ENCODE measurements at regions not wholly inside any gene's neighbourhood (a gene's known extent, or its start where the extent isn't known, plus 50 kb on each side); places are given as distances from the start of the nearest gene placed in this dataset.

- no peaks in the 10 kb centered on the region for H3K9me3 ChIP-seq (ENCODE audit: control insufficient read depth in 5 of 5, low read length in 5 of 5)
- H3K4me1 ChIP-seq (ENCODE audit: control insufficient read depth in 5 of 5, insufficient read depth in 5 of 5, low read length in 5 of 5): peaks cover 11 to 55% (median 39%) of the 10 kb centered on the region in 5 donors
- H3K9ac ChIP-seq (ENCODE audit: low read length in 5 of 5): no peak overlapping the region
- no peaks in the 10 kb centered on the region for H3K36me3 ChIP-seq (ENCODE audit: control insufficient read depth in 5 of 5, insufficient read depth in 5 of 5, low read length in 5 of 5)
- no peaks in the 10 kb centered on the region for H3K27me3 ChIP-seq (ENCODE audit: control insufficient read depth in 5 of 5, insufficient read depth in 4 of 5, low read length in 5 of 5)
- H3K27ac ChIP-seq (ENCODE audit: low read depth, low read length): no peak overlapping the region
- H3K4me3 ChIP-seq (ENCODE audit: low read depth in 1 of 5, low read length in 5 of 5): no peak overlapping the region
These were observed 179.2 kb upstream of the MCHR2 start for GRCh38 chr6:100173211-100173610.

- Histone ChIP-seq H3K4me1 (ENCODE audit: control insufficient read depth in 5 of 5, insufficient read depth in 5 of 5, low read length in 5 of 5) (peaks cover 6 to 46% (median 31%) of the 10 kb centered on the region in 5 donors), H3K27ac (ENCODE audit: low read depth, low read length) (no peak overlapping the region), H3K9ac (ENCODE audit: low read length in 5 of 5) (no peak overlapping the region), H3K36me3 (ENCODE audit: control insufficient read depth in 5 of 5, insufficient read depth in 5 of 5, low read length in 5 of 5) (no peaks in the 10 kb centered on the region), H3K27me3 (ENCODE audit: control insufficient read depth in 5 of 5, insufficient read depth in 4 of 5, low read length in 5 of 5) (no peaks in the 10 kb centered on the region), H3K9me3 (ENCODE audit: control insufficient read depth in 5 of 5, low read length in 5 of 5) (no peaks in the 10 kb centered on the region), H3K4me3 (ENCODE audit: low read depth in 1 of 5, low read length in 5 of 5) (no peak overlapping the region)
These were observed 178.3 kb upstream of the MCHR2 start for GRCh38 chr6:100172322-100172713.

GRCh38 chr6:100171533-100172321 lies 177.7 kb upstream of the MCHR2 start:
- Histone ChIP-seq H3K9ac (ENCODE audit: low read length in 5 of 5) (no peak overlapping the region), H3K27me3 (ENCODE audit: control insufficient read depth in 5 of 5, insufficient read depth in 4 of 5, low read length in 5 of 5) (no peaks in the 10 kb centered on the region), H3K36me3 (ENCODE audit: control insufficient read depth in 5 of 5, insufficient read depth in 5 of 5, low read length in 5 of 5) (no peaks in the 10 kb centered on the region), H3K9me3 (ENCODE audit: control insufficient read depth in 5 of 5, low read length in 5 of 5) (no peaks in the 10 kb centered on the region), H3K4me1 (ENCODE audit: control insufficient read depth in 5 of 5, insufficient read depth in 5 of 5, low read length in 5 of 5) (peaks cover 6 to 40% (median 27%) of the 10 kb centered on the region in 5 donors), H3K4me3 (ENCODE audit: low read depth in 1 of 5, low read length in 5 of 5) (no peak overlapping the region), H3K27ac (ENCODE audit: low read depth, low read length) (no peak overlapping the region)

GRCh38 chr6:100168148-100168547 lies 174.1 kb upstream of the MCHR2 start:
- no peaks in the 10 kb centered on the region for H3K9me3 ChIP-seq (ENCODE audit: control insufficient read depth in 5 of 5, low read length in 5 of 5)
- no peaks in the 10 kb centered on the region for H3K36me3 ChIP-seq (ENCODE audit: control insufficient read depth in 5 of 5, insufficient read depth in 5 of 5, low read length in 5 of 5)
- no peaks in the 10 kb centered on the region for H3K27me3 ChIP-seq (ENCODE audit: control insufficient read depth in 5 of 5, insufficient read depth in 4 of 5, low read length in 5 of 5)
- no peak overlapping the region for H3K4me3 ChIP-seq (ENCODE audit: low read depth in 1 of 5, low read length in 5 of 5)
- H3K27ac ChIP-seq (ENCODE audit: low read depth, low read length): no peak overlapping the region
- H3K4me1 ChIP-seq (ENCODE audit: control insufficient read depth in 5 of 5, insufficient read depth in 5 of 5, low read length in 5 of 5): peaks cover 0 to 9% (median 0%) of the 10 kb centered on the region in 5 donors
- no peak overlapping the region for H3K9ac ChIP-seq (ENCODE audit: low read length in 5 of 5)

GRCh38 chr6:100167585-100167984 lies 173.6 kb upstream of the MCHR2 start:
- Histone ChIP-seq H3K4me3 (ENCODE audit: low read depth in 1 of 5, low read length in 5 of 5) (no peak overlapping the region), H3K4me1 (ENCODE audit: control insufficient read depth in 5 of 5, insufficient read depth in 5 of 5, low read length in 5 of 5) (peaks cover 0 to 4% (median 0%) of the 10 kb centered on the region in 5 donors), H3K9ac (ENCODE audit: low read length in 5 of 5) (no peak overlapping the region), H3K36me3 (ENCODE audit: control insufficient read depth in 5 of 5, insufficient read depth in 5 of 5, low read length in 5 of 5) (no peaks in the 10 kb centered on the region), H3K27me3 (ENCODE audit: control insufficient read depth in 5 of 5, insufficient read depth in 4 of 5, low read length in 5 of 5) (peaks cover 0 to 2% (median 0%) of the 10 kb centered on the region in 5 donors), H3K9me3 (ENCODE audit: control insufficient read depth in 5 of 5, low read length in 5 of 5) (no peaks in the 10 kb centered on the region), H3K27ac (ENCODE audit: low read depth, low read length) (no peak overlapping the region)

- no peaks in the 10 kb centered on the region for H3K9me3 ChIP-seq (ENCODE audit: control insufficient read depth in 5 of 5, low read length in 5 of 5)
- no peak overlapping the region for H3K9ac ChIP-seq (ENCODE audit: low read length in 5 of 5)
- H3K36me3 ChIP-seq (ENCODE audit: control insufficient read depth in 5 of 5, insufficient read depth in 5 of 5, low read length in 5 of 5): no peaks in the 10 kb centered on the region
- no peak overlapping the region for H3K27ac ChIP-seq (ENCODE audit: low read depth, low read length)
- no peak overlapping the region for H3K4me3 ChIP-seq (ENCODE audit: low read depth in 1 of 5, low read length in 5 of 5)
- peaks cover 0 to 2% (median 0%) of the 10 kb centered on the region in 5 donors for H3K27me3 ChIP-seq (ENCODE audit: control insufficient read depth in 5 of 5, insufficient read depth in 4 of 5, low read length in 5 of 5)
- H3K4me1 ChIP-seq (ENCODE audit: control insufficient read depth in 5 of 5, insufficient read depth in 5 of 5, low read length in 5 of 5): no peaks in the 10 kb centered on the region
These were observed 172.9 kb upstream of the MCHR2 start for GRCh38 chr6:100166956-100167355.

GRCh38 chr6:100165442-100165841 lies 171.4 kb upstream of the MCHR2 start:
- no peak overlapping the region for H3K27ac ChIP-seq (ENCODE audit: low read depth, low read length)
- H3K4me1 ChIP-seq (ENCODE audit: control insufficient read depth in 5 of 5, insufficient read depth in 5 of 5, low read length in 5 of 5): no peaks in the 10 kb centered on the region
- H3K9ac ChIP-seq (ENCODE audit: low read length in 5 of 5): no peak overlapping the region
- H3K9me3 ChIP-seq (ENCODE audit: control insufficient read depth in 5 of 5, low read length in 5 of 5): no peaks in the 10 kb centered on the region
- H3K27me3 ChIP-seq (ENCODE audit: control insufficient read depth in 5 of 5, insufficient read depth in 4 of 5, low read length in 5 of 5): peaks cover 0 to 2% (median 0%) of the 10 kb centered on the region in 5 donors
- H3K36me3 ChIP-seq (ENCODE audit: control insufficient read depth in 5 of 5, insufficient read depth in 5 of 5, low read length in 5 of 5): no peaks in the 10 kb centered on the region
- H3K4me3 ChIP-seq (ENCODE audit: low read depth in 1 of 5, low read length in 5 of 5): no peak overlapping the region

- Histone ChIP-seq H3K9me3 (ENCODE audit: control insufficient read depth in 5 of 5, low read length in 5 of 5) (no peaks in the 10 kb centered on the region), H3K4me1 (ENCODE audit: control insufficient read depth in 5 of 5, insufficient read depth in 5 of 5, low read length in 5 of 5) (no peaks in the 10 kb centered on the region), H3K36me3 (ENCODE audit: control insufficient read depth in 5 of 5, insufficient read depth in 5 of 5, low read length in 5 of 5) (no peaks in the 10 kb centered on the region), H3K9ac (ENCODE audit: low read length in 5 of 5) (no peak overlapping the region), H3K4me3 (ENCODE audit: low read depth in 1 of 5, low read length in 5 of 5) (no peak overlapping the region), H3K27me3 (ENCODE audit: control insufficient read depth in 5 of 5, insufficient read depth in 4 of 5, low read length in 5 of 5) (peaks cover 0 to 2% (median 0%) of the 10 kb centered on the region in 5 donors), H3K27ac (ENCODE audit: low read depth, low read length) (no peak overlapping the region)
These were observed 169.0 kb upstream of the MCHR2 start for GRCh38 chr6:100163035-100163434.

- no peaks in the 10 kb centered on the region for H3K9me3 ChIP-seq (ENCODE audit: control insufficient read depth in 5 of 5, low read length in 5 of 5)
These were observed 167.9 kb upstream of the MCHR2 start for GRCh38 chr6:100161782-100162365.

GRCh38 chr6:100160930-100161329 lies 166.9 kb upstream of the MCHR2 start:
- H3K9ac ChIP-seq (ENCODE audit: low read length in 5 of 5): no peak overlapping the region
- peaks cover 0 to 2% (median 0%) of the 10 kb centered on the region in 5 donors for H3K27me3 ChIP-seq (ENCODE audit: control insufficient read depth in 5 of 5, insufficient read depth in 4 of 5, low read length in 5 of 5)
- no peaks in the 10 kb centered on the region for H3K4me1 ChIP-seq (ENCODE audit: control insufficient read depth in 5 of 5, insufficient read depth in 5 of 5, low read length in 5 of 5)
- H3K27ac ChIP-seq (ENCODE audit: low read depth, low read length): no peak overlapping the region
- no peaks in the 10 kb centered on the region for H3K9me3 ChIP-seq (ENCODE audit: control insufficient read depth in 5 of 5, low read length in 5 of 5)
- no peaks in the 10 kb centered on the region for H3K36me3 ChIP-seq (ENCODE audit: control insufficient read depth in 5 of 5, insufficient read depth in 5 of 5, low read length in 5 of 5)
- H3K4me3 ChIP-seq (ENCODE audit: low read depth in 1 of 5, low read length in 5 of 5): no peak overlapping the region

More at GRCh38 chr6:100161782-100162365, 167.9 kb upstream of the MCHR2 start:
- H3K27ac ChIP-seq (ENCODE audit: low read depth, low read length): no peak overlapping the region
- H3K9ac ChIP-seq (ENCODE audit: low read length in 5 of 5): no peak overlapping the region
- H3K36me3 ChIP-seq (ENCODE audit: control insufficient read depth in 5 of 5, insufficient read depth in 5 of 5, low read length in 5 of 5): no peaks in the 10 kb centered on the region
- H3K4me1 ChIP-seq (ENCODE audit: control insufficient read depth in 5 of 5, insufficient read depth in 5 of 5, low read length in 5 of 5): no peaks in the 10 kb centered on the region
- no peak overlapping the region for H3K4me3 ChIP-seq (ENCODE audit: low read depth in 1 of 5, low read length in 5 of 5)
- peaks cover 0 to 2% (median 0%) of the 10 kb centered on the region in 5 donors for H3K27me3 ChIP-seq (ENCODE audit: control insufficient read depth in 5 of 5, insufficient read depth in 4 of 5, low read length in 5 of 5)
